Loucy (cell line): ENCODE measurements at regions not wholly inside any gene's neighbourhood (a gene's known extent, or its start where the extent isn't known, plus 50 kb on each side); places are given as distances from the start of the nearest gene placed in this dataset.

Experiments used
- H2AFZ ChIP-seq: fragments of 200-600 bp; sonication (generic); 2 replicates; pipeline ENCODE4 v1.6.0; 2016; ENCODE audit warnings: antibody characterized with exemption, mild to moderate bottlenecking, low read length, moderate library complexity
- H3F3A ChIP-seq: fragments of 200-600 bp; 2 replicates; pipeline ENCODE4 v1.6.0; 2016; ENCODE audit warnings: antibody characterized with exemption, low read depth, mild to moderate bottlenecking
- H3K27me3 ChIP-seq: fragments of 200-600 bp; sonication (generic); 2 replicates; pipeline ENCODE4 v1.6.1; 2014; ENCODE audit warnings: low read length, mild to moderate bottlenecking; ENCODE audit not compliant: insufficient read depth, poor library complexity, severe bottlenecking
- H3K36me3 ChIP-seq: fragments of 200-600 bp; sonication (generic); 2 replicates; pipeline ENCODE4 v1.6.1; 2016; ENCODE audit warnings: low read length; ENCODE audit not compliant: insufficient read depth
- H3K4me1 ChIP-seq: fragments of 200-600 bp; sonication (generic); 2 replicates; pipeline ENCODE4 v1.5.1; 2014; ENCODE audit warnings: low read length, mild to moderate bottlenecking; ENCODE audit not compliant: insufficient read depth, poor library complexity, severe bottlenecking
- H3K4me2 ChIP-seq: fragments of 200-600 bp; sonication (generic); 2 replicates; pipeline ENCODE4 v1.6.0; 2014; ENCODE audit warnings: antibody characterized with exemption, low read length, low read depth, mild to moderate bottlenecking; ENCODE audit not compliant: poor library complexity, severe bottlenecking
- H3K4me3 ChIP-seq: fragments of 200-600 bp; sonication (generic); 2 replicates; pipeline ENCODE4 v1.5.1; 2014; ENCODE audit warnings: low read length, mild to moderate bottlenecking, mixed read lengths; ENCODE audit not compliant: poor library complexity, severe bottlenecking
- H3K79me2 ChIP-seq: fragments of 200-600 bp; sonication (generic); 2 replicates; pipeline ENCODE4 v1.6.1; 2014; ENCODE audit warnings: low read length; ENCODE audit not compliant: insufficient read depth
- H3K9ac ChIP-seq: fragments of 200-600 bp; sonication (generic); 2 replicates; pipeline ENCODE4 v1.6.0; 2014; ENCODE audit warnings: mild to moderate bottlenecking, low read depth, low read length, moderate library complexity; ENCODE audit not compliant: poor library complexity, severe bottlenecking
- H3K9me2 ChIP-seq: fragments of 200-600 bp; sonication (generic); replicated peaks from 2 replicates; pipeline ENCODE4 v1.6.1; 2016; ENCODE audit warnings: low read depth, low read length, mixed read lengths
- H3K9me3 ChIP-seq: fragments of 200-600 bp; sonication (generic); 2 replicates; pipeline ENCODE4 v1.6.1; 2014; ENCODE audit warnings: mild to moderate bottlenecking, antibody characterized with exemption, low read length, low read depth; ENCODE audit not compliant: insufficient read depth
- H4K20me1 ChIP-seq: fragments of 200-600 bp; sonication (generic); 2 replicates; pipeline ENCODE4 v1.6.0; 2014; ENCODE audit warnings: antibody characterized with exemption, low read length, mild to moderate bottlenecking; ENCODE audit not compliant: insufficient read depth, poor library complexity, severe bottlenecking
- CTCF ChIP-seq: fragments of 200-600 bp; sonication (generic); conservative IDR thresholded peaks from 2 replicates; pipeline ENCODE4 v1.5.1; 2014; ENCODE audit warnings: mild to moderate bottlenecking, antibody characterized with exemption, low read length
- EZH2phosphoT487 ChIP-seq: fragments of 200-600 bp; IDR thresholded peaks from 2 replicates; pipeline ENCODE4 v1.6.1; 2018; ENCODE audit warnings: antibody characterized with exemption, mild to moderate bottlenecking, moderate library complexity, borderline replicate concordance

GRCh38 chr15:70509731-70510143 is 253.6 kb downstream of the UACA start:
- H3K9me3 ChIP-seq: peaks cover 6% of the 10 kb centered on the region; the same call in 1 of the 2 replicates
- 0 out of 2 replicates have a peak, but pooled peaks cover 4% of the 10 kb centered on the region for H3K79me2 ChIP-seq
- no peaks in the 10 kb centered on the region; the same call in 1 of the 2 replicates for H3F3A ChIP-seq
- H3K4me2 ChIP-seq: peak overlapping the region; percentile 44
- TF ChIP-seq EZH2phosphoT487 (no peak), CTCF (no peak)
- no peaks in the 10 kb centered on the region for H3K36me3 ChIP-seq
- H3K4me3 ChIP-seq: no peak overlapping the region
- H3K9me2 ChIP-seq: no peaks in the 10 kb centered on the region
- no peaks in the 10 kb centered on the region for H3K27me3 ChIP-seq
- H3K9ac ChIP-seq: no peak overlapping the region
- no peak overlapping the region for H2AFZ ChIP-seq
- H3K4me1 ChIP-seq: peaks cover 70% of the 10 kb centered on the region
- no peaks in the 10 kb centered on the region for H4K20me1 ChIP-seq

- Histone ChIP-seq H2AFZ (no peak overlapping the region), H3K9ac (no peak overlapping the region), H3K79me2 (0 out of 2 replicates have a peak, but pooled peaks cover 4% of the 10 kb centered on the region), H3K4me2 (peak overlapping the region; percentile 44), H3K9me2 (no peaks in the 10 kb centered on the region), H3K4me1 (peaks cover 71% of the 10 kb centered on the region), H3K4me3 (no peak overlapping the region), H3F3A (no peaks in the 10 kb centered on the region; the same call in 1 of the 2 replicates), H4K20me1 (no peaks in the 10 kb centered on the region), H3K9me3 (peaks cover 6% of the 10 kb centered on the region; the same call in 1 of the 2 replicates), H3K27me3 (no peaks in the 10 kb centered on the region), H3K36me3 (no peaks in the 10 kb centered on the region)
- TF ChIP-seq CTCF: no peak
- no peak for TF ChIP-seq EZH2phosphoT487
Measured at GRCh38 chr15:70509282-70509662, 254.1 kb downstream of the UACA start.

- Histone ChIP-seq H3F3A (no peaks in the 10 kb centered on the region; the same call in 1 of the 2 replicates), H3K4me2 (peak overlapping the region; percentile 44), H3K9ac (peak overlapping the region; percentile 54)
Measured at GRCh38 chr15:70508561-70509281, 254.6 kb downstream of the UACA start.

More at GRCh38 chr15:70508561-70509281, 254.6 kb downstream of the UACA start:
- Histone ChIP-seq H4K20me1 (no peaks in the 10 kb centered on the region), H2AFZ (no peak overlapping the region), H3K36me3 (no peaks in the 10 kb centered on the region), H3K4me3 (no peak overlapping the region), H3K9me2 (no peaks in the 10 kb centered on the region), H3K79me2 (0 out of 2 replicates have a peak, but pooled peaks cover 4% of the 10 kb centered on the region), H3K27me3 (no peaks in the 10 kb centered on the region), H3K9me3 (peaks cover 6% of the 10 kb centered on the region; the same call in 1 of the 2 replicates), H3K4me1 (peaks cover 72% of the 10 kb centered on the region)
- TF ChIP-seq EZH2phosphoT487 (no peak), CTCF (0 out of 2 replicates have a peak, but pooled peaks have one; percentile 9)
